ENCODE measurements at regions not wholly inside any gene's neighbourhood (a gene's known extent, or its start where the extent isn't known, plus 50 kb on each side); places are given as distances from the start of the nearest gene placed in this dataset.

DNA sequence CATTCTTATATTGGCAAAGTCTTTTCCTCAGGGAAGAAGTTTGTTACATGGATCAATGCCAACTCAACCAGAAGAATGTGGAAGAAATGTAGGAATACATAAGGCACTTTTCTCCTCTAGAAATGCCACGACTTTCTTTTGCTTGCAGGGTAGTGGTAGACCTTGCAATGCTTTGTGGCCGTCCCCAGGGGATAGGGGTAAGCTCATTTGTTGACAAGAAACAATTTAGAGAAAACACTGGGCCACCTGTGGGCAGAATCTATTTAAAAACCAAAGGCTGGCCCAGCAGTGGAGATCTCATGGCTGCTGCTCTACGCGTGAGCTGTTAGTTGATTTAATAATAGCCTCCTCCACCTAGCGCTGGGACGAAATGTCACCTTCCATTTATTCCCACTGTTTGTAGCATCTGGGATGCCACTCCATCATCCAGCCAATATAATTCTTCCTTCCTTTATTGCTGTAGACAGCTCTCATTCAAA is 64.6 kb upstream of the PFN2 start:
- Histone ChIP-seq H3K27me3 (ENCODE audit: control insufficient read depth in 2 of 2, insufficient read depth in 2 of 2, low read length in 2 of 2) (no peaks in the 10 kb centered on the region), H3K9ac (ENCODE audit: low read depth in 1 of 2, low read length in 2 of 2) (no peak overlapping the region), H3K9me3 (ENCODE audit: control insufficient read depth in 2 of 2, low read length in 2 of 2) (no peaks in the 10 kb centered on the region), H3K4me1 (ENCODE audit: control insufficient read depth in 2 of 2, insufficient read depth in 2 of 2, low read length in 2 of 2) (no peaks in the 10 kb centered on the region), H3K27ac (ENCODE audit: low read depth in 2 of 2, low read length in 2 of 2) (no peak overlapping the region), H3K4me3 (ENCODE audit: low read length in 2 of 2) (no peak overlapping the region), H3K36me3 (ENCODE audit: control insufficient read depth in 2 of 2, insufficient read depth in 2 of 2, low read length in 2 of 2) (no peaks in the 10 kb centered on the region)

DNA sequence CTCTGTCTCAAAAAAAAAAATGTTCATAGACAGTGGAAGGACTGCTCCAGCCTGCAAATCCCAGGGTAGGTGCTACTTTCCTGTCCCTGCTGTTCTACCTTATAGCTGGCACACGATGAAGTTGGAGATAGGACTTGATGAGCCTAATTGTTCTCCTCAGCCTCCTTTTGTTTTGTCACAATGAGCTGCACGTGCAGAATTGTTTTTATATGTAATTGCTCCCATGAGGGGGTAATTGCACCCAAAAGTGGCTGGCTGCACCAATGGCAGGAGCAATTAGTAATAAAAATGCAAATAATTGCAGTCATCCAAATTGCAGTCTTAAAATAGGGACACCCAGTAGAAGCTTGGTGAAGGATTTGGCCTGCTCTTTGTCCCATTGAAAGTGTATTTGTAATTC is 63.0 kb upstream of the PFN2 start:
- H3K4me3 ChIP-seq (ENCODE audit: low read length in 2 of 2) = no peak overlapping the region
- no peaks in the 10 kb centered on the region for H3K9me3 ChIP-seq (ENCODE audit: control insufficient read depth in 2 of 2, low read length in 2 of 2)
- H3K36me3 ChIP-seq (ENCODE audit: control insufficient read depth in 2 of 2, insufficient read depth in 2 of 2, low read length in 2 of 2) = no peaks in the 10 kb centered on the region
- H3K27ac ChIP-seq (ENCODE audit: low read depth in 2 of 2, low read length in 2 of 2) = no peak overlapping the region
- no peaks in the 10 kb centered on the region for H3K4me1 ChIP-seq (ENCODE audit: control insufficient read depth in 2 of 2, insufficient read depth in 2 of 2, low read length in 2 of 2)
- no peak overlapping the region for H3K9ac ChIP-seq (ENCODE audit: low read depth in 1 of 2, low read length in 2 of 2)
- no peaks in the 10 kb centered on the region for H3K27me3 ChIP-seq (ENCODE audit: control insufficient read depth in 2 of 2, insufficient read depth in 2 of 2, low read length in 2 of 2)

GRCh38 chr3:150030841-150031240 is 60.1 kb upstream of the PFN2 start:
- H3K36me3 ChIP-seq (ENCODE audit: control insufficient read depth in 2 of 2, insufficient read depth in 2 of 2, low read length in 2 of 2) = no peaks in the 10 kb centered on the region
- H3K9me3 ChIP-seq (ENCODE audit: control insufficient read depth in 2 of 2, low read length in 2 of 2) = no peaks in the 10 kb centered on the region
- no peaks in the 10 kb centered on the region for H3K4me1 ChIP-seq (ENCODE audit: control insufficient read depth in 2 of 2, insufficient read depth in 2 of 2, low read length in 2 of 2)
- H3K27ac ChIP-seq (ENCODE audit: low read depth in 2 of 2, low read length in 2 of 2) = no peak overlapping the region
- H3K4me3 ChIP-seq (ENCODE audit: low read length in 2 of 2) = no peak overlapping the region
- no peak overlapping the region for H3K9ac ChIP-seq (ENCODE audit: low read depth in 1 of 2, low read length in 2 of 2)
- no peaks in the 10 kb centered on the region for H3K27me3 ChIP-seq (ENCODE audit: control insufficient read depth in 2 of 2, insufficient read depth in 2 of 2, low read length in 2 of 2)

DNA sequence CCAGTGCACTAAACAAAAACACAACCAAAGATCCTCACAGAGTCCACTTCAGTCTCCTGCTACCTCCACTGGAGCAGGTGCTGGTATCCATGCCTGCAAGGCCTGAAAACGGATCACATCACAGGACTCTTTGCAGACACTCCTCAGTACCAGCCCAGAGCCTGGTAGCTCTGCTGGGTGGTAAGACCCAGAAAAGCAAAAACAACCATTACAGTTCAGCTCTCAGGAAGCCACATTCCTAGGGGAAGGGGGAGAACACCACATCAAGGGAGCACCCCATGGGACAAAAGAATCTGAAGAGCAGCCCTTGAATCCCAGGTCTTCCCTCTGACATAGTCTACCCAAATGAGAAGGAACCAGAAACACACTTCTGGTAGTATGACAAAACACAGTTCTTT is 52.5 kb upstream of the PFN2 start:
- H3K9me3 ChIP-seq (ENCODE audit: control insufficient read depth in 2 of 2, low read length in 2 of 2) = no peaks in the 10 kb centered on the region
- H3K4me3 ChIP-seq (ENCODE audit: low read length in 2 of 2) = no peak overlapping the region
- no peak overlapping the region for H3K9ac ChIP-seq (ENCODE audit: low read depth in 1 of 2, low read length in 2 of 2)
- H3K4me1 ChIP-seq (ENCODE audit: control insufficient read depth in 2 of 2, insufficient read depth in 2 of 2, low read length in 2 of 2) = no peaks in the 10 kb centered on the region
- no peaks in the 10 kb centered on the region for H3K36me3 ChIP-seq (ENCODE audit: control insufficient read depth in 2 of 2, insufficient read depth in 2 of 2, low read length in 2 of 2)
- no peaks in the 10 kb centered on the region for H3K27me3 ChIP-seq (ENCODE audit: control insufficient read depth in 2 of 2, insufficient read depth in 2 of 2, low read length in 2 of 2)
- no peak overlapping the region for H3K27ac ChIP-seq (ENCODE audit: low read depth in 2 of 2, low read length in 2 of 2)

DNA sequence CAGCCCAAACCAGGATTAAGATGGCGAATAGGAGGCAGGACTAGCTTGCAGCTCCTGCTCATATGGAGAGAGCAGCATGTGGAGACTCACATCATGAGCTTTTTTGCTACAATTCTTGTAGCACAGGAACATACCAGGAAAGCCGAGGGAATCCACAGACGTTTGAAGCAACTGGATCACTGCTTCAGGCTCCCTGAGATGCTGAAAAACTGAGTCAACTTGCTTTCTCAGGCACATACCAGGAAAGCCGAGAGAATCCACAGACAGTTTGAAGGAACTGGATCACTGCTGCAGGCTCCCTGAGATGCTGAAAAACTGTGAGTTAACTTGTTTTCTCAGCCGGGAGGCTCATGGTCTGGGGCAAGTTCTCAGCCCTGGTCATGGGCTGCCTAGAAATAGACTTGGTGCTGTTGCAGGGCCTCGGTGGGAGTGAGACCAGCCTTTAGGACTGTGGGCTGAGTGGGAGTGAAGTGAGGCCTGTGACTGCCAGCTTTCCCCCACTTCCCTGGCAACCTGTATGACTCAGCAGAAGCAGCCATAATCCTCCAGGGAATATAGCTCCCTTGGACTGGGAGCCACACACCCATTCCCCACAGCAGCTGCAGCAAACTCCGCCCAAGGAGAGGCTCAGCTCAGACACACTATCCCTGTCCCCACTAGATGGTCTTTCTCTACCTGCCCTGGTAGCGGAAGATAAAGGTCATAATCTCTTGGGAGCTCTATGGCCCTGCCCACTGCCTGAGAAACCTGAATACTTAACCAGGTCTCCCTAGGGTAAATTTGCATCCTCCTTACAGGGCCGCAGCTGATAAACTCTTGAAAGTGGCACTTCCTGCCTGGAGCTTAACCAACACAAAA is 51.9 kb upstream of the PFN2 start:
- no peak overlapping the region for H3K4me3 ChIP-seq (ENCODE audit: low read length in 2 of 2)
- no peak overlapping the region for H3K9ac ChIP-seq (ENCODE audit: low read depth in 1 of 2, low read length in 2 of 2)
- H3K27ac ChIP-seq (ENCODE audit: low read depth in 2 of 2, low read length in 2 of 2) = no peak overlapping the region
- H3K9me3 ChIP-seq (ENCODE audit: control insufficient read depth in 2 of 2, low read length in 2 of 2) = no peaks in the 10 kb centered on the region
- H3K36me3 ChIP-seq (ENCODE audit: control insufficient read depth in 2 of 2, insufficient read depth in 2 of 2, low read length in 2 of 2) = no peaks in the 10 kb centered on the region
- no peaks in the 10 kb centered on the region for H3K27me3 ChIP-seq (ENCODE audit: control insufficient read depth in 2 of 2, insufficient read depth in 2 of 2, low read length in 2 of 2)
- H3K4me1 ChIP-seq (ENCODE audit: control insufficient read depth in 2 of 2, insufficient read depth in 2 of 2, low read length in 2 of 2) = no peaks in the 10 kb centered on the region

- H3K36me3 ChIP-seq (ENCODE audit: control insufficient read depth in 2 of 2, insufficient read depth in 2 of 2, low read length in 2 of 2) = no peaks in the 10 kb centered on the region
- H3K9ac ChIP-seq (ENCODE audit: low read depth in 1 of 2, low read length in 2 of 2) = no peak overlapping the region
- no peaks in the 10 kb centered on the region for H3K4me1 ChIP-seq (ENCODE audit: control insufficient read depth in 2 of 2, insufficient read depth in 2 of 2, low read length in 2 of 2)
- no peak overlapping the region for H3K4me3 ChIP-seq (ENCODE audit: low read length in 2 of 2)
- no peaks in the 10 kb centered on the region for H3K9me3 ChIP-seq (ENCODE audit: control insufficient read depth in 2 of 2, low read length in 2 of 2)
- no peaks in the 10 kb centered on the region for H3K27me3 ChIP-seq (ENCODE audit: control insufficient read depth in 2 of 2, insufficient read depth in 2 of 2, low read length in 2 of 2)
- no peak overlapping the region for H3K27ac ChIP-seq (ENCODE audit: low read depth in 2 of 2, low read length in 2 of 2)
Measured at GRCh38 chr3:150020527-150020926, 49.8 kb upstream of the PFN2 start.
